Colonic mucosa (tissue), 4 donors: ENCODE measurements at regions not wholly inside any gene's neighbourhood (a gene's known extent, or its start where the extent isn't known, plus 50 kb on each side); places are given as distances from the start of the nearest gene placed in this dataset.

Experiments
- DNase-seq: peaks from one replicate; pipeline ENCODE4 v3.0.0-alpha.2; 2020
- H3K27ac ChIP-seq: fragments of 200-600 bp; one replicate; pipeline ENCODE4 v1.8.0; 2021
- H3K27me3 ChIP-seq: fragments of 200-600 bp; one replicate; pipeline ENCODE4 v1.8.0; 2021
- H3K36me3 ChIP-seq: fragments of 200-600 bp; one replicate; pipeline ENCODE4 v1.8.0; 2021
- H3K4me1 ChIP-seq: fragments of 200-600 bp; one replicate; pipeline ENCODE4 v1.8.0; 2021; ENCODE audit warnings: mild to moderate bottlenecking
- H3K4me3 ChIP-seq: fragments of 200-600 bp; one replicate; pipeline ENCODE4 v1.8.0; 2021
- H3K9ac ChIP-seq, 2 donors: one replicate each; pipeline ENCODE4 v1.7.0; 2013; ENCODE audit warnings: control low read depth in 2 of 2, low read depth in 2 of 2, low read length in 2 of 2
- H3K9me3 ChIP-seq: fragments of 200-600 bp; one replicate; pipeline ENCODE4 v1.8.0; 2021
- CTCF ChIP-seq: fragments of 200-600 bp; IDR thresholded peaks from one replicate; pipeline ENCODE4 v1.8.0; 2022; ENCODE audit warnings: antibody characterized with exemption, mild to moderate bottlenecking
- intact Hi-C: fragments of 100-400 bp; cut with DNase I; formaldehyde crosslinking; loops from one replicate; pipeline ENCODE4 v1.14.1; 2022
- donor health status: healthy.
- donor health status: DM: no; HTN: no; CAD: no.
- donor health status: DM: no; HTN: no; CAD: no.

GRCh38 chr9:106146066-106146840 is 451.9 kb downstream of the TMEM38B start:
- Histone ChIP-seq H3K4me1 (no peaks in the 10 kb centered on the region), H3K36me3 (no peaks in the 10 kb centered on the region), H3K9me3 (no peaks in the 10 kb centered on the region), H3K27me3 (no peaks in the 10 kb centered on the region), H3K27ac (no peak overlapping the region), H3K9ac (no peak overlapping the region), H3K4me3 (no peak overlapping the region)
- intact Hi-C loops: no loop called here
- TF ChIP-seq CTCF: no peak
- DNase-seq: no peak

- no peaks in the 10 kb centered on the region for H3K36me3 ChIP-seq
- no peak for DNase-seq
- no peak for TF ChIP-seq CTCF
- H3K9ac ChIP-seq: no peak overlapping the region
- no peak overlapping the region for H3K4me3 ChIP-seq
- no peak overlapping the region for H3K27ac ChIP-seq
- intact Hi-C loops: no loop called here
- H3K4me1 ChIP-seq: no peaks in the 10 kb centered on the region
- no peaks in the 10 kb centered on the region for H3K27me3 ChIP-seq
- no peaks in the 10 kb centered on the region for H3K9me3 ChIP-seq
These were observed 452.5 kb downstream of the TMEM38B start for GRCh38 chr9:106146886-106147285.

- TF ChIP-seq CTCF: no peak
- intact Hi-C loops: no loop called here
- no peaks in the 10 kb centered on the region for H3K9me3 ChIP-seq
- no peak overlapping the region for H3K9ac ChIP-seq
- no peak overlapping the region for H3K27ac ChIP-seq
- H3K36me3 ChIP-seq: no peaks in the 10 kb centered on the region
- H3K27me3 ChIP-seq: no peaks in the 10 kb centered on the region
- H3K4me3 ChIP-seq: no peak overlapping the region
- no peak for DNase-seq
- H3K4me1 ChIP-seq: no peaks in the 10 kb centered on the region
These were observed 455.6 kb downstream of the TMEM38B start for GRCh38 chr9:106149956-106150355.

- intact Hi-C loops: no loop called here
- no peaks in the 10 kb centered on the region for H3K27me3 ChIP-seq
- H3K4me3 ChIP-seq: no peak overlapping the region
- no peak overlapping the region for H3K27ac ChIP-seq
- TF ChIP-seq CTCF: no peak
- no peaks in the 10 kb centered on the region for H3K4me1 ChIP-seq
- no peaks in the 10 kb centered on the region for H3K9me3 ChIP-seq
- H3K36me3 ChIP-seq: no peaks in the 10 kb centered on the region
- no peak overlapping the region for H3K9ac ChIP-seq
- DNase-seq: no peak
These were observed 462.1 kb downstream of the TMEM38B start for GRCh38 chr9:106156465-106156864.

- no peaks in the 10 kb centered on the region for H3K36me3 ChIP-seq
- H3K27ac ChIP-seq: no peak overlapping the region
- no peak for DNase-seq
- H3K9me3 ChIP-seq: no peaks in the 10 kb centered on the region
- no peaks in the 10 kb centered on the region for H3K4me1 ChIP-seq
- H3K4me3 ChIP-seq: no peak overlapping the region
- no peak for TF ChIP-seq CTCF
- intact Hi-C loops: no loop called here
- no peaks in the 10 kb centered on the region for H3K27me3 ChIP-seq
- no peak overlapping the region for H3K9ac ChIP-seq
These were observed 477.9 kb downstream of the TMEM38B start for GRCh38 chr9:106172265-106172664.
